Gastroesophageal sphincter (tissue), 3 donors: ENCODE measurements at regions not wholly inside any gene's neighbourhood (a gene's known extent, or its start where the extent isn't known, plus 50 kb on each side); places are given as distances from the start of the nearest gene placed in this dataset.

Source experiments
- CTCF ChIP-seq, 4 experiments: fragments of 200-600 bp in 2 of 4; fragments of 450-650 bp in 2 of 4; sonication (generic) in 1 of 4; IDR thresholded peaks; one replicate each; pipeline ENCODE4 v1.5.1; 2017 to 2019; ENCODE audit warnings: antibody characterized with exemption in 4 of 4, mild to moderate bottlenecking in 2 of 4, moderate library complexity in 2 of 4
- POLR2A ChIP-seq, 2 donors: fragments of 450-650 bp; IDR thresholded peaks; one replicate each; pipeline ENCODE4 v1.6.1; 2017; ENCODE audit warnings: antibody characterized with exemption in 2 of 2, mild to moderate bottlenecking in 2 of 2, moderate library complexity in 1 of 2

DNA sequence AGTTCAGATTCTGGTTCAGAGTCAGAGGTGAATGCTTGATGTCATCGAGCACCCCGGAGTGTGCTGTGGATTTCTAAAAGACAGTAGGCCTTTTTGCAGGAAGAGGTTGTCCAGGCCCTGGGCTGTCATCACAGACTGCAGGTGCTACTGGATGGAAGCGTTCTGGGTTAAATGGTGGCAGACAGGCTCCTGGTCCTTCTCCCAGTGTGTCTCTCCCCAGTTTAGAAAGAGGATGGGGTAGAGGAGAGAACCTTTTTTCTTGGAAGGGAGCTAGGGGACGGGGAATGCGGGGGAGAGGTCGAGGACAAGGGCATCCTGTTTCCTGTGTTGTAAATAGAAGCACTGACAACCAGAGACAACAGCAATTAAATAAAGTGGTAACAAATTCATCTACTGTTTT lies 102.3 kb upstream of the NUDT6 start:
- no peak for TF ChIP-seq CTCF (IDR thresholded peaks at IDR 0.05)
- TF ChIP-seq POLR2A (IDR thresholded peaks at IDR 0.05): no peak
